ENCODE measurements at regions not wholly inside any gene's neighbourhood (a gene's known extent, or its start where the extent isn't known, plus 50 kb on each side); places are given as distances from the start of the nearest gene placed in this dataset.

DNA sequence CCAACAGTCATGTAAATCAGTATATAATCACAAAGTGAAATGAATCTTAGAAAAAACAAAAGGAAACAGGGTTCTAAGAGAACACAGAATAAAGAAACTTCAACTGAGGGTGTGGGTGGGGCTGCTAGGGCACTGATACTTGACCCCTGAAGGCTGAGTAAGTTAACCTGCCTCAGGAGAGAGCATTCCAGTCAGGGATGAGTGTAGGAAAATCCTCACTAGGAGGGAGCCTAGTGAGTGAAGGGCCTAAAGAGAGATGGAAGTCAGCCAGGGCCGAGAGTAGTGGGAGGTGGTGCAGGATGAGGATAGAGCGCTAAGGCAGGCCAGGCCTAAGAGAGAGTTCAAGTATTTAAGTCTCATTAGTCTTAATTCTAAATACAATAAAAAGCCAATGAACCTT lies 342.6 kb downstream of the SATB2 start:
- DNase-seq (ENCODE audit: low read depth): no peak
- no peak overlapping the region for H3K4me3 ChIP-seq (ENCODE audit: low read length)
- TF ChIP-seq, protein P1, sequence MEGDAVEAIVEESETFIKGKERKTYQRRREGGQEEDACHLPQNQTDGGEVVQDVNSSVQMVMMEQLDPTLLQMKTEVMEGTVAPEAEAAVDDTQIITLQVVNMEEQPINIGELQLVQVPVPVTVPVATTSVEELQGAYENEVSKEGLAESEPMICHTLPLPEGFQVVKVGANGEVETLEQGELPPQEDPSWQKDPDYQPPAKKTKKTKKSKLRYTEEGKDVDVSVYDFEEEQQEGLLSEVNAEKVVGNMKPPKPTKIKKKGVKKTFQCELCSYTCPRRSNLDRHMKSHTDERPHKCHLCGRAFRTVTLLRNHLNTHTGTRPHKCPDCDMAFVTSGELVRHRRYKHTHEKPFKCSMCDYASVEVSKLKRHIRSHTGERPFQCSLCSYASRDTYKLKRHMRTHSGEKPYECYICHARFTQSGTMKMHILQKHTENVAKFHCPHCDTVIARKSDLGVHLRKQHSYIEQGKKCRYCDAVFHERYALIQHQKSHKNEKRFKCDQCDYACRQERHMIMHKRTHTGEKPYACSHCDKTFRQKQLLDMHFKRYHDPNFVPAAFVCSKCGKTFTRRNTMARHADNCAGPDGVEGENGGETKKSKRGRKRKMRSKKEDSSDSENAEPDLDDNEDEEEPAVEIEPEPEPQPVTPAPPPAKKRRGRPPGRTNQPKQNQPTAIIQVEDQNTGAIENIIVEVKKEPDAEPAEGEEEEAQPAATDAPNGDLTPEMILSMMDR (conservative IDR thresholded peaks at IDR 0.05; ENCODE audit: low read depth, low read length): no peak

DNA sequence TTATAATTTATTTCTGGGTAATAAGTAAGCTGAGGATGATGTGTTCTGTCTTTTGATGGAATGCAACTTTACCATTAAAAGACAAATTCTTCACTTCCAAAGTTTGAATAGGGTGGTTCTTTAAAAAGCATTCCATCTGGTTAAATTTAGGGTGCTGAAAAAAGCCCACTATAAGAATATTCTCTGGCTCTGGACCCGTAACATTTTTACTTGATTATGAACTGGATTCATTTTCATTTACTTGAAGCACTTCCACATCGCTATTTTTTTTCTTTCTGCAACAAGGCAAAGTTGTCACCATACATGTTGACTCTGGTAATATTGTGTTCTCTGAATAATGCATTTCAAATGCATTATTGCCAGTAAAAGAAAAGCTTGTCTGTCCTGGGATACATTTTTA lies 344.6 kb downstream of the SATB2 start:
- TF ChIP-seq, protein P1 (conservative IDR thresholded peaks at IDR 0.05; ENCODE audit: low read depth, low read length): no peak
- no peak overlapping the region for H3K4me3 ChIP-seq (ENCODE audit: low read length)
- DNase-seq (ENCODE audit: low read depth): no peak

DNA sequence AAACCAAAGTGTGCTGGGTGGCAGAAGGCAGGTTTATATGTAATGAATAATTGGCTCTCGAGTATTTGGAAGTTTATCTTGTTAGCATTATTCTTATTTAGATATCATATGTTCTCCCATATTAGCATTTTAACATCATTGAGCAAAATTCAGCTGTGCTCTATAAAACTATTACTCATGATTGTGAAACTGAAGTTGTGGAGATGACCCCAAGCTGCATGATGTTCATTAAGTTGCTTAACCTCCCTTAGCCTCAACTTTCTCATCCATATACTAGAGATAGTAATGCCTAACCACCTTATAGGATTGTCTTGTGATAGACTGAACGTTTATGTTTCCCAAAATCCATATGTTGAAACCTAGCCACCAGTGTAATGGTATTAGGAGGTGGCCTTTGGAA lies 346.3 kb downstream of the SATB2 start:
- DNase-seq (ENCODE audit: low read depth): no peak
- no peak overlapping the region for H3K4me3 ChIP-seq (ENCODE audit: low read length)
- TF ChIP-seq, protein P1 (conservative IDR thresholded peaks at IDR 0.05; ENCODE audit: low read depth, low read length): no peak

DNA sequence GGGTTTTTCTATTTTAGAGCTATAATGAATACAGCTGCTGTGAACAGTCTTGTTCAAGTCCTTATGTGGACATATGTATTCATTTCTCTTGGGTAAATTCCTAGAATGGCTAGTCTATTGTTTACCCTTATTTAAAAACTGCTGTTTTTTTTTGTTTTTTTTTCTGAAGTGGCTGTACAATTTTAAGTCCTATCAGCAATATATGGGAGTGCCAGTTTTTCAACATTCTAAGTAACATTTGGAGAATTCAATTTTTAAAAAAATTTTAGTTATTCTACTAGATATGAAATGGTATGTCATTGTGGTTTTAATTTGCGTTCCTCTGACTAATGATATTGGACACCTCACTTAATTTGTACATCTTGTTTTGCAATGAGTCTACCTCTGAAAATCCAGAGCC lies 349.7 kb downstream of the SATB2 start:
- TF ChIP-seq, protein P1 (conservative IDR thresholded peaks at IDR 0.05; ENCODE audit: low read depth, low read length): no peak
- no peak overlapping the region for H3K4me3 ChIP-seq (ENCODE audit: low read length)
- DNase-seq (ENCODE audit: low read depth): no peak

DNA sequence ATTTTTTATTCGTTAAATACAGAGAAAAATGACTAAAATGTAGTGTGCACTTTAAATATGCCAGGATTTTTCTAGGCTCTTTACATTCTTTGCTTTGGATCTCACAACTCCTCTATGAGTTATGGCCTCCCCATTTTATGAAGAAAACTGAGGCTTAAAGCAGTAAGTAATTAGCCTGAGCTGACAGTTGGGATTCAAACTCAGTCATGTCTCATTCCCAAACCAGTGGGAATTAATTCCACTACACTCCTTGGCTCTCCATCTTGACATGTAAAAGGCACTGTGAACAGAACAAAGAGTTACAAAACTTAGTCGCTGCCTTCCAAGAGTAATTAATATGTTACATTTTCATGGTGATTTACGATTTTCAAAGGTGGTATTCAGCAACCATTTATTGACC lies 351.9 kb downstream of the SATB2 start:
- DNase-seq (ENCODE audit: low read depth): no peak
- TF ChIP-seq, protein P1 (conservative IDR thresholded peaks at IDR 0.05; ENCODE audit: low read depth, low read length): no peak

DNA sequence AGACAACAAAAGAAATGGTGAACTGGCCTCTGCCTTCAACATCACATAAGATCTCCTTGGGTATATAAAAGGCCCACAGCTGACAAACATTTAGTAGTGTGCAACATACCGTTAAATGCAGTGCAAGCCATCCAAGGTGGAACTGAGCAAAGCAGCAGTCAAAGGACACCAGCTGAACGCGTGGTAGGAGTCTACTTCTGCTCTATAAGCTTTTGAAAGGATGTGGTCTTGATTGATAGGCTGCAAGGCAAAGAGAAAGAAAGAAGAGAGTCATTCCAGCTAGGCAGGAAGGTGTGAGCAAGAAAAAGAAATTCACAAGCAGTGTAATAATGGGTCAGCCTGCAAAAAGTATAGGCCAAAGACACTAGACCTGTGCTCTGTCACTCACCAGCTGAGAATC lies 356.3 kb downstream of the SATB2 start:
- no peak for DNase-seq (ENCODE audit: low read depth)
- TF ChIP-seq, protein P1 (conservative IDR thresholded peaks at IDR 0.05; ENCODE audit: low read depth, low read length): no peak

More for the DNA sequence above, 351.9 kb downstream of the SATB2 start:
- no peak overlapping the region for H3K4me3 ChIP-seq (ENCODE audit: low read length)

GRCh38 chr2:199100326-199101110 lies 357.2 kb downstream of the SATB2 start:
- H3K4me3 ChIP-seq (ENCODE audit: low read length): no peak overlapping the region
- TF ChIP-seq, protein P1 (conservative IDR thresholded peaks at IDR 0.05; ENCODE audit: low read depth, low read length): no peak
- no peak for DNase-seq (ENCODE audit: low read depth)

More for the DNA sequence above, 356.3 kb downstream of the SATB2 start:
- no peak overlapping the region for H3K4me3 ChIP-seq (ENCODE audit: low read length)

Data from retinal pigment epithelial cell (primary cell).